ENCODE measurements at regions not wholly inside any gene's neighbourhood (a gene's known extent, or its start where the extent isn't known, plus 50 kb on each side); places are given as distances from the start of the nearest gene placed in this dataset.

DNA sequence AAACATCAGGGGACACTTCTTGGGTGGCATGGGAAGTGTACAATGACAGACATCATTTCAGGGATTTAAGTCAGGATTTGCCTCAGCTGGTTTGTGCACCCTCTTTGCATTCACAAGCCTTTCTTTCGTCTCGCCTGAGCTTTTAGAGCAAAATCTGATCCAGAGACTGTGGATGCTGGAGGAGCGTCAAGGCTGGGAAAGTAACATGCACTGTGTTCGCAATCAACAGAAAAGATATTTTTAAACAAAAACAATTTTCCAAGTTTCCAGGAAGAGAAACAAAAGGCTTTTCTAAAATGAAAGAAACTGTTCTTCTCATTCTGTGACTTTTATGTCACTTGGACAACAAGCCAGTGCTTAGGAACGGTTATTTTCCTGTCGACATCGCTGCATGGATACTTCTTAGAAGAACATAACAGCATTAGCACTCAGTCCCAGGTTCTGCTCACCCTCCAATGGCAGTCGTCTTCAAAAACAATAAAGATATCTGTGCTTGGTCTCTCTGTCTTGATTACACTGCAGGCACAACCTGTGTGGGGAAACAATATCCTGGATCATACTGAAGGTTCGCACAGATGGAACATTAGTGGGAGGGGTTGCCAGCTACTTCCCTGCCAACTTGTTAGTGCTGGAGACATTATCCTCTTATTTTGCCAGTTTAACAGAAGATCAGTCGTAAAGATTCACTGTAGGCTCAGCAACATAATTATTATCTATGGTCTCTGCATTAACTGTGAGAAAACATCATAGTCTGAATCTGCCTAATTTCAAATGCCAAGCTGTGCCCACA lies 403.3 kb upstream of the ATP2B1 start:
- DNase-seq = no peak

DNA sequence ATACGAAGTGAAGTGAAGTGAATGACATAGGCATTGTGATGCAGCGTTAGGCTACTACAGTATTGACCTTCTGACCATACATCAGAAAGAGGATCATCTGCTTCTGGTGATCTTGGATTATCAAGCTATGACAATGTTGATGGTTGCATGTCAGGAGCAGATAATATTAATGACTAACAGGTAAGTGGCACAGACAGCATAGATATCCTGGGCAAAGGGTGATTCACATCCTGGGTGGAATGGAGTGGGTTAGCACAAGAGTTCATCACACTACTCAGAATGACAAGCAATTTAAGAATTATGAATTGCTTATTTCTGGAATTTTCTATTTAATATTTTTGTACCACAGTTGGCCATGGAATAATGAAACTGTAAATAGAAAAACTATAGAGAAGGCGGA lies 397.9 kb upstream of the ATP2B1 start:
- no peak for DNase-seq

DNA sequence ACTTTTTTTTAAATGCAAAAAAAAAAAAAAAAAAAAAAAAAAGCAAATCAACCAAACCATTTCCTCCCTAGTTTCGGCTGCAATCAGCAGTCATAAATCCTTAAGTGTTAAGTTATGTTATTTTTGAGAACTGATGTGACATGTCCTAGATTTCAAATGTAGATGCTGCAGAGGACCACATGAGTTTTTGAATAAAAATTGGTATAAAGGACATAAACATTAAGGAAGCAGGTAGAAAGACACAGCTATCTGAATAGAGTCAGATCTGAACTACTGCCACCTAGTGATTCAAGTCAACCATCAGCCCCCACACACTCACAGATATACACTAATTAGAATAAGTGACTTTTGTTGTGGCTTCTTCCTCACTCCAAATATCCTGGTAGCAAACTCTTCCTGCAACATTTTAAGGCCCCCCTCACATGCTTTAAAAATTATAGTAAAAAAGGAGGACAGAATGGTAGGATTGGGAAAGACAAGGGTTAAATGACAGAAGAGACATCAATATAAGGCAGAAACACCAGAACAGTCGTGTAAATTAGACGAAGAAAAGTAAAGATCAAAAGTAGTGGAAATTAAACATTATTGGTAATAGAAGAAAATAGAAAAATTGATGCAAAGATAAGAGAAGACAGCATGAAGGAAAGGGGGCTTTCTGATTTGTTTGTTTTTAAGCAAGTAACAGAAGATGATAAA lies 394.5 kb upstream of the ATP2B1 start:
- DNase-seq = no peak

DNA sequence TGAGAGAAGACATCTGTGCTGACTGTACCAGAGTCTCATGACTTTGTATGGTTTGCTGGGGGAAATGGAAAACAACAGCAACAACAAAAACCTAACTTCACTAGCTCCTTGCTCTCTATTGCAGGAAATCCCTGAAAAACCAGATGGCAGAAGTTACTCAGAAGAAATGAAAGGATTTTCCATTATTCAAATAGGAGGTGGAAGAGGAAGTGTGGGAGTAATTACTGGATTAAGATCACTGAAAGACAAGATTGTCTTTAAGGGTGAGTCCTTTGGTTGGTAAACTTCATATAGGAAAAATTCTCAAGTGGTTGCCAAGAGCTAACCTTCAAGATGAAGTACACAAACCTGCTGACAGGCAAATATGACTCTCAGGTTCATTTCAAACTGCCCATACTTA lies 391.9 kb upstream of the ATP2B1 start:
- no peak for DNase-seq

DNA sequence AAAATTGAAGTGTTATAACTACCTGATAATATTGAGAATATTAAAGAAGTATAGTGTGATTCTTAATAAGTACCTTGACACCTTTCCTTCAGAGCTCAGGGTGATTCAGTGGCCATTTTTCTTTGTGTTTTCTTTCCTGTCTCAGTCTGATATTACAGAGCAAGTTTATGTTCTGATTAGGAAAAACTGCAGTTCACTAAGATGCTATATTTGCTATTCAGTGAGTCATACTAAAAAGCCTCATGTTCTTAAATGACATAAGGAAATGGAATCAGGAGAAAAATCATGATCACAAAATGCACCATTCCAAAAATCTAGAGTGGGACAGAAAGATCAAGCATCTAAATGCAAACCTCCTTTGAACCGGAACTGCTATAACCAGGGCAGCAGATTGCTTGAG lies 390.6 kb upstream of the ATP2B1 start:
- DNase-seq = no peak

DNA sequence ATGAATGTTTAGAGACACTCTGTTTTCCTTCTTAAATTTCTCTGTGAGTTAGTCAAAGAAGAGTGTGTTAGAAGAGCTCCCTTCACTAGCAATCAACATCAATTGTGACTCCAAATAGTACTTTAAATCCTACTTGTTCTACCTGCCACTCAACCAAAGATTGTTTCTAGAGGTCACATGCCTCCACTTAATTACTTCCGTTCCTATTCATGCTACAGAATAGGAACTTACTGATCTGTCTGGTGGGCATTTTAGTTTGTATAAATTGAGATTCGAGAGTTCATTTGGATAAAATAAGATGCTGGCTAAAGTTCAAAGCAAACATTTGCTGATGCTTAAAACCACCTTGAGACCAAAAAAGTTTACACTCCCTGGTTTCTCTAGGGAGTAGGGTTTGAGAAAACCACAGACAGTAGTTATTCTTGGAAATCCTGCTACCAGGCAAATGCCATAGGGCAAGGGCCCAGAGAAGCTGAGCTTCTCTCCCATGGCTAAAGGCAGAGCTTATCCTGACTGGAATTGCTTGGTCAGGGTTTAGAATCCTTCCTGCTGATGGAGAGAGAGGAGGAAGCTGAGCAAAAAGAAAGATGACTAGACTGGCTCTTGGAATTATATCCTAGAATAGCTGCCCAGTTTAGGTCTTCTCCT lies 389.6 kb upstream of the ATP2B1 start:
- no peak for DNase-seq

DNA sequence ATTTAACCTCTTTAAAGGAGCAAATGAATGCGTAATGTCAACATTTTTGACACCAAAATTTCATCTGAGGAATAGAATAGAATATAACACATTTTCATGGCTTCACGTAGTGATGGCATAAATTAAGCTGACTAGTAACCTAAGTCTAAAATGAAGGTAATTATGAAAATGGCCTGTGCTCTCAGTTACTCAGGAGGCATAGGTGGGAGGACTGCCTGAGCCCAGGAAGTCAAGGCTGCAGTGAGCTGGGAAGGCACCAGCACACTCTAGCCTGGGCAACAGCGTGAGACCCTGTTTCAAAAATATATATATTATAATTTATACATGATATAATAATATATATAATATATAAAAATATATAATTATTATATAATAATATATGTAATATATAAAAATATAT lies 383.2 kb upstream of the ATP2B1 start:
- DNase-seq = no peak

DNA sequence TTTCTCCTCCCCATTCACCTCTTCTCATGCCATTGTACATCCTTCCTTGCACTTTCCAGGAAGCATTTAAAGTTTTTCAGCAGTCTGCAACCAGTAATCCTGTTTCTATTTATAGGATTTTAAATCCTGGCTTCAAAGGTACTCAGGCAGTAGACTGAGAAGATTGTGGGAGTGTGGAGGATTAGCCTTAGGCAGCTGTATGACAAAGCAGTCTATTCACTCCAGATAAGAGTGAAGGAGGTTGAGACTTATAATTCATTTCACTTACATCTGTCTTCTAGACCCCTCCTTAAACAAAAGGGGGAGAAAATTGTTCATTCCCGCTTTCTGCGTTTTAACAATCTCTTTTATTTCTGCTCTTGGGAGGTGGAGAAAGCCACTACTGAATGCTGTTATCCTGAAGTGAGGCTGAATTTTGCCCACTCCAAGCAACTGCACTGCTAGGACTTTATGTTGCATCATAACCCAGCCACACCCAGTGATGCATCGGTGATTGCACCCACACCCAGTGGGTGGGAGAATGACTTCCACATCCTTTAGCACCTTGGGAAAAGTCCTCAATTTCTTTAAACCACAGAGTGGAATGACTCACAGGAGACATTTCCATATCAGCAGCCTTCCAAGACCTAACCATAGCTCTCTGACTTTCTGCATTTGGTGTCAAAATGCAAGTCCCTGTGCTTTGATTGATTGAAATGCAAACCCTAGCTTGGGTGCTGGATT lies 382.5 kb upstream of the ATP2B1 start:
- DNase-seq = no peak

DNA sequence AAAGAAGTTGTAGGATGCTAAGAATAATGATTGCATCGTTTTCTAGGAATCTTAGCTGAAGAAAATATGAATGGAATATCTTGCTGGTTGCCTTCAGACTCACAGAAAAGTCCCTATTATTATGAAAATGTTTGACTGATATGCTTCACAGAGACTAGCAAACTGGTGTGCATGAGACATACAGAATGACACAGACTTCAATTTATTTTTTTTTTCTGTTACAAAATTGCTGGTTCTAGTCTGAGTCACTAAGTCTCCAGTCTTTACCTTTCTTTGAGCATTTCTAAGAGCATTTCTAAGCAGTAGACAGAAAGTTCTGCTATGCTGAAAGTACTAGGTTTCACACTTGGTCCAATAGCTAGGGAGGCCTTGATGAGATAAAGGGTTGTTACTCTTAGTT lies 377.6 kb upstream of the ATP2B1 start:
- no peak for DNase-seq

DNA sequence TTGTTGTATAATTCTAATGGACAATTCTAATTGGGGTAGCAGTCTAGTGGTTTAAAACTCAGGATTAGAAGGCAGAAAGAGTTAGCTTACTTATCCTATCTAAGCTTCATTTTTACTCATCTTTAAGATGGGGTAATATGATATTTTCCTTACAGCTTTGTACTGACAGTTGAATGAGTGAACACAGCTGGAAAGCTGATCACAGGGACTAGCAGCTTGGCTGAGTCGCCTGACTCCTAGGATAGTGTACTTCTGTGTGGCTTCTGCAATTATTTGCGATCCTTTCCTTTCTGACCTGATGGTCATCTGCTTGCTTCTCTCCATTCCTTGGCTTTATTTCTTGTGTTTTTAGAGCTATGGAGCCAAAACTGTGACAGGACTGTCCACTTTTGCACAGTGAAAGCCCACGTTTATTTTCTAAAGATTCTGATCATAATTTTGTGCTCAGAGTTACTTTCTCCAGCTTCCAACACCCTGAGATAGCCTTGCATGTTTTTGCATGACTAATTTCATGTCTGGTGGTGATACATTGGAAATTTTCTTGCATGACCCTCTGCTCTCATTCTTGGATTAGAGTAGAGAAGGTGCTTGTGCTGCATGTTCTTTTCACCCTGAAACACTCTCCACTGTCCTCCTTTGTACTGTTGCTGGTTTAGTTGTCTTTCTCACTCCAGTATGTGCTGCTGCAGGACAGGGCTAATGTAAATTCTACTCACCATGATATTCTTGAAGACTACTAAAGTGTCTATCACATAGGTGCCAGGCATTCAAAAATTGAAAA lies 377.0 kb upstream of the ATP2B1 start:
- no peak for DNase-seq

DNA sequence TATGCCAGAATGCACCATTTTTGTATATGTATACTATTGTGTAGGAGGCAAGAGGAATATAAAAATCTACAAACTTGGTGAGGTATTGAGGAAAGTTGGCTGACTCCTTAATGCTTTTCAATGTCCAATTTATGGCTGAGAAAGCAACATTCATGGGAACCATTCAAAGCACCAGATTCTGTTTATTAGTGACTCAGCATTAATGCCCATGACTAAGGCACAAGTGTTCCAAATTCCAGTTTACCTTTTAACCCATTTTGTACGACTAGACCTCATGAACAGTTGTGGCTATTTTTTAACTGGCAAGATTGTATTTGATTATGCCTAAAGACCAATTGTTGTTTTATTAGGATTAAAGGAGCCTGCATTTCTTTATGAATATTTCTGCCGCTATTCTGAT lies 375.4 kb upstream of the ATP2B1 start:
- no peak for DNase-seq

DNA sequence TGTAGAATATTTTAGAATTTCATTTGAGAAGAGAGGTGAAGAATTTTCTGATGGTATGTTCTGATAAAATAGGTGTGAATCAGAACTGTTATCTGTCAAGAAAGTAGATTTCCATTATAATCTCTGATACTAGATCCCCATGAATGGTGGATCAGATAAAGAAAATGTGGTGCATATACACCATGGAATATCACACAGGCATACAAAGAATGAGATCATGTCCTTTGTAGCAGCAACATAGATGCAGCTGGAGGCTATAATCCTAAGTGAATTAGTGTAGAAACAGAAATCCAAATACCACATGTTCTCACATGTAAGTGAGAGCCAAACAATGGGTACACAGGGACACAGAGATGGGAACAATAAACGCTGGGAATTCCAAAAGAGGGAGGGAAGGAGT lies 372.0 kb upstream of the ATP2B1 start:
- no peak for DNase-seq

DNA sequence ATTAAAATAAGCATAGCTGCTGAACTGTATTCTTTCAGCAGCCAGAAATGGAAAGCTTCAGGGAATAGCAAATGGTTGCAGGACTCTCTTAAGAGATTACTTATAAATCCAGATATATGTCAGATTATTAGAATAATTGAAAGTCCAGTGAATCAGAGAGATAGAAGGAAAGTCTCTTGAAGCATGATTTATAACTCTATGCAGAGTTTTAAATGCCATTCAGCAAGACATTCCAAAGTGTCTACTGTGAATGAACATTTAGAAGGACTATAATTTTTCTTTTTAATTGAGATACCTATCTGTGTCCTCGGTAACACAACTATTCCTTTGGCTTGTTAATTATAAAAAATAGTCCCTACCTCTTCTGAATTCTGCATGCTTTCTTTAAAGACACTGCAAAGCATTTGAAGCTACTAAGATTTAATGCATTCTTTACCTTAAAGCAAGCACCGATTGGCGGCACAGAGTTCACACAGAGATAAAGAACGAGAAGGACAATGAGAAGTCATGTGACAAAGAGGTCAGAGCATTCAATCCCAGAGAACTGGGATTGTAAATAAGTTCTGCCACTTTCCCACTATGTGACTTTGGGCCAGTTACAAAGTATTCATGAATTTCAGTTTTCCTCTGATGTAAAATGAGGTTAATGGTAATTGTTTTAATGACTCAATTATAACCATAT lies 371.0 kb upstream of the ATP2B1 start:
- no peak for DNase-seq

DNA sequence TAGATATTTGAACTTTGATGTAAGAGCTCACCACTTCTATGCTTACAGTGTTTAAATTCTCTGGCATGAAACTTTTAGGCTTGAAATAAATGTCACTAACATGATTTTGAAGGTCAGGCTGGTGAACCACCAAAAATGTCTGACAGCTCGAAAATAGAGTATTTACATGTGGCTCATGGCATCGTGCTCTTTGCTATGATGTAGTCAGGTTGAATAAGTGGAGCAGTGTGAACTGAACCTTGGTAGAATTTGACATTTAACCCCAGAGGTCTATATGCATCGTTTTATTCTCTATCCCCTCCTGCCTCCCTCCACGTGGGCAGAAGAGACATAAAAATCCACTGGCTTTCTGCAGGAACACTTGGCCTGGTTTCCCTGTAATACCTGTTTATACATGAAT lies 369.7 kb upstream of the ATP2B1 start:
- DNase-seq = no peak

DNA sequence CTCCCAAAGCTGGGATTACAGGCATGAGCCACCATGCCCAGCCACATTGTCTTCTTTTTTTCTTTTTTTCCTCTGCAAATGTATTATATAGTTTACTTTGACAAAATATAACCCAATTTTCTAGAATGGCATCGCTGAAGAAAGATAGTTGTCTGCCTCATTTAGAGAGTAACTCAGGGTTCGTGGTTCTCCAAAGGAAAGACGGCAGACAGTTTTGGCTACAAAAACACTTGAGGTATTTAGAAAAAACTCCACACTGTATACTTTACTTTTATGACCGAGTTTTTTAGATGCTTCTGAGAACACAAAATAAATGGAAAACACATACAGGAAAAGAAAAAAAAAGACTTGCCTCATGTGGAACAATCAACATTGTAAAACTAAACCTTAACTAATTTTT lies 369.1 kb upstream of the ATP2B1 start:
- DNase-seq = no peak

DNA sequence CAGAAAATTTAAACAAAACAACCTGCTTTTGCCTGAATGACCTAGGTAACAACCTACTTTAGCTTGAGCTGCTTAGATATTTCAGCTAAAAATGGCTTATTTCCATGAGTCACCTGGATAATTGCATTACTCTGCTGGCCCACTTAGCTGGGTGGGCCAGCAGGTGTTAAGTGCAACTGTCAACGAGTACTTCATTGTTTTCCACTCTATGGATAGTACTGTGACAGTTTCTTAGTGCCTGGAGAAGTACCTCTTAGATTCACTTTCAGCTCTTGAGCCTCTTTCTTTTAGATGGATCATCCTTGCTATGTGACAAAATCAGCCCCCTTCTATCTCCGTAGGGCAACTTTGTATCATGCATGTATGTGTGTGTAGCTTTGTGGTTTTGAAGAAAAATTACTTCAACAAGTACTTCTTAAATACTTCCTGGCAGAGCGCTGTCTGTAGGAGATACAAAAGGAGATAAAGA lies 368.2 kb upstream of the ATP2B1 start:
- no peak for DNase-seq

DNA sequence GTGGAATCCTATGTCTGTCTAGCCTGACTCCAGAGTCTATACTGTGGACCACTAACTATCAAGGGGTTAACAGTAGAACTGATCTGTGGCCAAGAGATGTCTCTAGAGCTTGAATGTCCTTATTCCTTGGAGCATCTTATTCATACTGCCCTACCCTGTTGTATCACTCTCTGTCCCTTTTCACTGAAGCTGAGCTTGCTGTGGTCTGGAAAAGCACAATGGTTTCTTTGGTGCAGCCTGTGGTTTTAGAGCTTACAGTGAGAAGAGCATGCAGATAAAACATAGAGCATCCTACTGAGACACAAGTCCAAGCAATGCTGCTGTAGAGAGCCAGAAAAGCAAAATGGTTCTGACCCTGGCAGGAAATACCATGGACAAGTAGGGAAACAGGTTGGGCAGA lies 367.0 kb upstream of the ATP2B1 start:
- DNase-seq = no peak

DNA sequence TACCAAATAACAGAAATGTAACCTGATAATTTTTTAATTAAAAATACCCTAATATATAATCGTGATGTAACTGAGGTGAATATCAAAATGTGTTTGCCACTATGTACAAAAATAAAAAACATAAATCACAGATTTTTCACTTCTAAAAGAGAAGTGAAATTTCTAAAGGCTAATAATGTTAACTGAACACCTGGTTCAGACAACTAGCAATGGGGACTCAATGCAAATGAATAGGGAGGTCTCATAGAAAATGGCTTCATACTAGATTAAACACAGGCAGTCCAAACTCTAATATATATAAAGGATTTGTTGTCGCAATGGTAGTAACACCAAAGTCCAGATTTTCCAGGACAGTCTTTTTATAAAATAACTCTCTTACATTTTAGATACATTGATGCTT lies 365.4 kb upstream of the ATP2B1 start:
- no peak for DNase-seq

DNA sequence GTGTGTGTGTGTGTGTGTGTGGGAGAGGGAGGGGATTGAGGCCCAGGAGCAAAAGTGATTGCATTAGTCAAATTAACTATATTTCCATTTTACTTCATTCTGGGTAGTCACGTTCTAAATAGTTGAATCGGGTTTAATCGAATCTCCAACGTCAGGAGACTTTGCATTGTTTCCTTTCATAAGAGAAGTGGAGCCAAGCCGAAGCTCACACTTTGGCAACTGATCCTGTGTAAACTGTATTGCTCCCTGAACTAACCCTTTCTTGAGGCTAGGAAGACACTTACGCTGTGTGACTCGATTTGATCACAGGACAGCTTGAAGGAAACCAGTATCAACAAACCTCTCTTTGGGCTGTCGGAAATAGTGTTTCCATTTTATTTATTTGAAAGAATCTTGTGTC lies 363.4 kb upstream of the ATP2B1 start:
- no peak for DNase-seq

DNA sequence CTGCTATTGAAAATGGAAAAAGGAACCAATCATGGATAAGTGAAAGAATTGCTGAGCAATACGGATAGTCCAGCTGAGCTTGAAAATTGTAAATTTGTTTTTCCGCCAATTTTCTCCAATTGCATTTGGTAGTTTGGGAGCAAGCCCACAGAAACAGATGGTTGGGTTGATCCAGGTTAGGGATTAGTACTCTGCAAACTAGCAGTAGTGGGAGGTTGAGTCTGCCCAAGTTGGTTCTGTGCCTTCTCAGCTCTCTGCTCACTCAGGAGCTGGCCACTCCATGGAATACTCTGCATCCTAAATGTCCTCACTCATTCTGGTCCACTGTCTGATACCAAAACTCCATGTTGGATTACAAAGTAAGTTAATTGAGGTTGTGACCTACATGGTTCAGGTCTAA lies 361.1 kb upstream of the ATP2B1 start:
- DNase-seq = no peak

DNA sequence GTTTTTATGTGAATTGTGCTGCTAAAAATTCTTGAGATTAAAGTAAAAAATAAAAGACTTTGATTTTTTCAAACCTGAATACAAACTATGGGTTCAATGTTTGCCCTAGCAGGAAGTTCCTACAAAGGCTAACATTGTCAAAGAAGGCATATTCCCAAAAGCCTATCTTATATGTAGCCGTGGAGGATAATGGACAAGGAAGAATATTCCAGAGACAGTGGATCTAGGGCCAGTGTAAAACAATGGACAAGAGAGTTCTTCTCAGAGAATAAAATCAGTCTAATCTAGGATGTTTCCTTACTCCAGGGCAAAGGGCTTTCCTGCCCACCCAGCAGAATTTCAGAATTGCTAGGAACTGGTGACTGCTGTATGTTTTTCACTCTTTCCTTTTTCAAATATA lies 359.2 kb upstream of the ATP2B1 start:
- no peak for DNase-seq

Measured in activated CD8-positive, alpha-beta memory T cell treated with anti-CD3 and anti-CD28 coated beads, Interleukin-2, amount 50 U/mL, for 48 hours (primary cell).